ENCODE measurements at regions not wholly inside any gene's neighbourhood (a gene's known extent, or its start where the extent isn't known, plus 50 kb on each side); places are given as distances from the start of the nearest gene placed in this dataset.

DNA sequence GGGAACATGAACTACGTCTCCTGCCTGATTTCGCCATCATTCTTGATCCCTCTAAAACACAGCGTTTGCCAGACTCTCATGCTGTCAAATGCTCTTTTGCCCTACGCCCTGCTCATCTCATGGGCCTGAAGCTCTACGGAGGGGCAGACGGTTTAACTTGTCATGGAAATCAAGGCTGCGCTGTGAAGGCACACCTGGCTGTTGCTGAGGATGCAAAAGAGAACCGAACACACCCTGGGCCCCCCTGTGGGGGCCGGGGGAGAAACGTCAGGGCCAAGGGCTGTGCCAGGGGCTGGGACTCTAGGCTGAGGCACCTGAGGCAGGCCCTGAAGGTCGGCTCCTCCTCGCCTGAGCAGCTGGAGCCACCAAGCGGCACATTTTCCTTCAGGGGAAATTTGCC lies 957.2 kb downstream of the BRD1 start:
- H3K27me3 ChIP-seq (ENCODE audit: insufficient read depth, low read length, poor library complexity, severe bottlenecking): no peaks in the 10 kb centered on the region
- peaks cover 4% of the 10 kb centered on the region; the same call in 1 of the 2 replicates for H3K9me3 ChIP-seq (ENCODE audit: insufficient read depth, low read depth, low read length)
- TF ChIP-seq, protein P1, sequence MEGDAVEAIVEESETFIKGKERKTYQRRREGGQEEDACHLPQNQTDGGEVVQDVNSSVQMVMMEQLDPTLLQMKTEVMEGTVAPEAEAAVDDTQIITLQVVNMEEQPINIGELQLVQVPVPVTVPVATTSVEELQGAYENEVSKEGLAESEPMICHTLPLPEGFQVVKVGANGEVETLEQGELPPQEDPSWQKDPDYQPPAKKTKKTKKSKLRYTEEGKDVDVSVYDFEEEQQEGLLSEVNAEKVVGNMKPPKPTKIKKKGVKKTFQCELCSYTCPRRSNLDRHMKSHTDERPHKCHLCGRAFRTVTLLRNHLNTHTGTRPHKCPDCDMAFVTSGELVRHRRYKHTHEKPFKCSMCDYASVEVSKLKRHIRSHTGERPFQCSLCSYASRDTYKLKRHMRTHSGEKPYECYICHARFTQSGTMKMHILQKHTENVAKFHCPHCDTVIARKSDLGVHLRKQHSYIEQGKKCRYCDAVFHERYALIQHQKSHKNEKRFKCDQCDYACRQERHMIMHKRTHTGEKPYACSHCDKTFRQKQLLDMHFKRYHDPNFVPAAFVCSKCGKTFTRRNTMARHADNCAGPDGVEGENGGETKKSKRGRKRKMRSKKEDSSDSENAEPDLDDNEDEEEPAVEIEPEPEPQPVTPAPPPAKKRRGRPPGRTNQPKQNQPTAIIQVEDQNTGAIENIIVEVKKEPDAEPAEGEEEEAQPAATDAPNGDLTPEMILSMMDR (conservative IDR thresholded peaks at IDR 0.05; ENCODE audit: low read length): no peak
- no peak for TF ChIP-seq EZH2phosphoT487 (IDR thresholded peaks at IDR 0.05; ENCODE audit: borderline replicate concordance)
- H3K4me2 ChIP-seq (ENCODE audit: low read depth, low read length, poor library complexity, severe bottlenecking): no peak overlapping the region
- no peaks in the 10 kb centered on the region for H3K79me2 ChIP-seq (ENCODE audit: insufficient read depth, low read length)
- no peaks in the 10 kb centered on the region for H4K20me1 ChIP-seq (ENCODE audit: insufficient read depth, low read length, poor library complexity, severe bottlenecking)
- no peak overlapping the region for H3K4me3 ChIP-seq (ENCODE audit: low read length, poor library complexity, severe bottlenecking)
- H3K9ac ChIP-seq (ENCODE audit: low read depth, low read length, poor library complexity, severe bottlenecking): no peak overlapping the region
- no peaks in the 10 kb centered on the region for H3K9me2 ChIP-seq (replicated peaks; ENCODE audit: low read depth, low read length)
- H3F3A ChIP-seq (ENCODE audit: low read depth): no peaks in the 10 kb centered on the region
- no peaks in the 10 kb centered on the region for H3K36me3 ChIP-seq (ENCODE audit: insufficient read depth, low read length)
- H3K4me1 ChIP-seq (ENCODE audit: insufficient read depth, low read length, poor library complexity, severe bottlenecking): no peaks in the 10 kb centered on the region
- no peak overlapping the region for H2AFZ ChIP-seq (ENCODE audit: low read length)

GRCh38 chr22:48869788-48870187 lies 957.9 kb downstream of the BRD1 start:
- H3K4me1 ChIP-seq (ENCODE audit: insufficient read depth, low read length, poor library complexity, severe bottlenecking): no peaks in the 10 kb centered on the region
- peaks cover 4% of the 10 kb centered on the region; the same call in 1 of the 2 replicates for H3K9me3 ChIP-seq (ENCODE audit: insufficient read depth, low read depth, low read length)
- H3K4me3 ChIP-seq (ENCODE audit: low read length, poor library complexity, severe bottlenecking): no peak overlapping the region
- H4K20me1 ChIP-seq (ENCODE audit: insufficient read depth, low read length, poor library complexity, severe bottlenecking): no peaks in the 10 kb centered on the region
- H3F3A ChIP-seq (ENCODE audit: low read depth): no peaks in the 10 kb centered on the region
- no peaks in the 10 kb centered on the region for H3K79me2 ChIP-seq (ENCODE audit: insufficient read depth, low read length)
- no peak overlapping the region for H3K4me2 ChIP-seq (ENCODE audit: low read depth, low read length, poor library complexity, severe bottlenecking)
- no peaks in the 10 kb centered on the region for H3K9me2 ChIP-seq (replicated peaks; ENCODE audit: low read depth, low read length)
- no peaks in the 10 kb centered on the region for H3K27me3 ChIP-seq (ENCODE audit: insufficient read depth, low read length, poor library complexity, severe bottlenecking)
- TF ChIP-seq EZH2phosphoT487 (IDR thresholded peaks at IDR 0.05; ENCODE audit: borderline replicate concordance): no peak
- H2AFZ ChIP-seq (ENCODE audit: low read length): no peak overlapping the region
- no peaks in the 10 kb centered on the region for H3K36me3 ChIP-seq (ENCODE audit: insufficient read depth, low read length)
- no peak overlapping the region for H3K9ac ChIP-seq (ENCODE audit: low read depth, low read length, poor library complexity, severe bottlenecking)

- Histone ChIP-seq H3K9ac (ENCODE audit: low read depth, low read length, poor library complexity, severe bottlenecking) (no peak overlapping the region), H3K79me2 (ENCODE audit: insufficient read depth, low read length) (no peaks in the 10 kb centered on the region), H3K27me3 (ENCODE audit: insufficient read depth, low read length, poor library complexity, severe bottlenecking) (no peaks in the 10 kb centered on the region), H4K20me1 (ENCODE audit: insufficient read depth, low read length, poor library complexity, severe bottlenecking) (no peaks in the 10 kb centered on the region), H2AFZ (ENCODE audit: low read length) (no peak overlapping the region), H3K4me3 (ENCODE audit: low read length, poor library complexity, severe bottlenecking) (no peak overlapping the region), H3K36me3 (ENCODE audit: insufficient read depth, low read length) (no peaks in the 10 kb centered on the region), H3K4me2 (ENCODE audit: low read depth, low read length, poor library complexity, severe bottlenecking) (no peak overlapping the region), H3K9me3 (ENCODE audit: insufficient read depth, low read depth, low read length) (peaks cover 4% of the 10 kb centered on the region; the same call in 1 of the 2 replicates), H3K9me2 (replicated peaks; ENCODE audit: low read depth, low read length) (no peaks in the 10 kb centered on the region), H3K4me1 (ENCODE audit: insufficient read depth, low read length, poor library complexity, severe bottlenecking) (no peaks in the 10 kb centered on the region), H3F3A (ENCODE audit: low read depth) (no peaks in the 10 kb centered on the region)
- TF ChIP-seq, protein P1 (conservative IDR thresholded peaks at IDR 0.05; ENCODE audit: low read length): no peak
These were observed 958.5 kb downstream of the BRD1 start for GRCh38 chr22:48869161-48869560.

GRCh38 chr22:48868554-48868953 lies 959.1 kb downstream of the BRD1 start:
- no peaks in the 10 kb centered on the region for H3K79me2 ChIP-seq (ENCODE audit: insufficient read depth, low read length)
- no peaks in the 10 kb centered on the region for H3F3A ChIP-seq (ENCODE audit: low read depth)
- no peak overlapping the region for H3K9ac ChIP-seq (ENCODE audit: low read depth, low read length, poor library complexity, severe bottlenecking)
- H3K9me3 ChIP-seq (ENCODE audit: insufficient read depth, low read depth, low read length): peaks cover 4% of the 10 kb centered on the region; the same call in 1 of the 2 replicates
- H3K4me3 ChIP-seq (ENCODE audit: low read length, poor library complexity, severe bottlenecking): no peak overlapping the region
- no peaks in the 10 kb centered on the region for H3K9me2 ChIP-seq (replicated peaks; ENCODE audit: low read depth, low read length)
- no peak overlapping the region for H3K4me2 ChIP-seq (ENCODE audit: low read depth, low read length, poor library complexity, severe bottlenecking)
- H3K4me1 ChIP-seq (ENCODE audit: insufficient read depth, low read length, poor library complexity, severe bottlenecking): no peaks in the 10 kb centered on the region
- H3K36me3 ChIP-seq (ENCODE audit: insufficient read depth, low read length): no peaks in the 10 kb centered on the region
- H3K27me3 ChIP-seq (ENCODE audit: insufficient read depth, low read length, poor library complexity, severe bottlenecking): no peaks in the 10 kb centered on the region
- TF ChIP-seq EZH2phosphoT487 (IDR thresholded peaks at IDR 0.05; ENCODE audit: borderline replicate concordance): no peak
- TF ChIP-seq, protein P1 (conservative IDR thresholded peaks at IDR 0.05; ENCODE audit: low read length): no peak
- H2AFZ ChIP-seq (ENCODE audit: low read length): no peak overlapping the region
- H4K20me1 ChIP-seq (ENCODE audit: insufficient read depth, low read length, poor library complexity, severe bottlenecking): no peaks in the 10 kb centered on the region
